ENCODE measurements at regions not wholly inside any gene's neighbourhood (a gene's known extent, or its start where the extent isn't known, plus 50 kb on each side); places are given as distances from the start of the nearest gene placed in this dataset.

DNA sequence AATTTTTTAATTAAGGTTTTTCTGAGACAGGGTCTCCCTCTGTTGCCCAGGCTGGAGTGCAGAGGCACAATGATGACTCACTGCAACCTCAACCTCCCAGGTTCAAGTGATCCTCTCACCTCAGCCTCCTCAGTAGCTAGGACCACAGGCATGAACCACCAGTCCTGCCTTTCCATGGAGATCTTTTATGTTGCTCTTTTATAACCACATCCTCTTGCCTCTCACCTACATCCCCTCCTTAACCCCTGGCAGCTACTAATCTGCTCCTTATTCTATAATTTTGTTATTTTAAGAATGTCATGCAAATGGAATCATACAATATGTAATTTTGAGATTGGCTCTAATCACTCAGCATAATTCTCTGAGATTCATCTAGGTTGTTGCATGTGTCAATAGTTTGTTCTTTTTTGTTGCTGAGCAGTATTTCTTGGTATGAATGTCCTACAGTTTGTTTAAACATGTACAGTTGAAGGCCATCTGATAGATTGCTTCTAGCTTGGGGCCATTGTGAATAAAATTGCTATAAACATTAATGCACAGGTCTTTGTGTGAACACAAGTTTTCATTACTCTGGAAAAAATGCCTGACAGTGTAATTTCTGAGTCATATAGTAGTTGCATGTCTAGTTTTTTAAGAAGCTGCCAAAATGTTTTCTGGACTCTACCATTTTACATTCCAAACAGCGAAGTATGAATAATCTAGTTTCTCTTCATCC, 249.2 kb upstream of the AMIGO2 start:
- 83% methylated on average over 1 of the region's 1 CpG; no CpG with 5 or more reads in 1 of the 2 experiments for WGBS, 2 experiments (ENCODE audit: insufficient coverage in 2 of 2)

GRCh38 chr12:47326190-47326589, 246.4 kb upstream of the AMIGO2 start:
- H3K4me3 ChIP-seq (ENCODE audit: extremely low read depth, insufficient read depth, low read length, poor library complexity, severe bottlenecking) = no peak overlapping the region
- H3K36me3 ChIP-seq (ENCODE audit: control insufficient read depth, insufficient read depth, low read length) = no peaks in the 10 kb centered on the region
- H3K4me1 ChIP-seq (ENCODE audit: control insufficient read depth, insufficient read depth, low read length, poor library complexity, severe bottlenecking) = no peaks in the 10 kb centered on the region
- H3K9me3 ChIP-seq (ENCODE audit: control insufficient read depth, low read length) = no peaks in the 10 kb centered on the region
- no peak overlapping the region for H3K27ac ChIP-seq (ENCODE audit: low read depth, low read length, severe bottlenecking)
- WGBS, 2 experiments (ENCODE audit: insufficient coverage in 2 of 2) = 77 to 83% methylated on average over 3 of the region's 5 CpGs

More for the DNA sequence above, 249.2 kb upstream of the AMIGO2 start:
- no peaks in the 10 kb centered on the region for H3K9me3 ChIP-seq (ENCODE audit: control insufficient read depth, low read length)
- no peak overlapping the region for H3K27ac ChIP-seq (ENCODE audit: low read depth, low read length, severe bottlenecking)
- H3K36me3 ChIP-seq (ENCODE audit: control insufficient read depth, insufficient read depth, low read length) = no peaks in the 10 kb centered on the region
- H3K4me1 ChIP-seq (ENCODE audit: control insufficient read depth, insufficient read depth, low read length, poor library complexity, severe bottlenecking) = no peaks in the 10 kb centered on the region
- no peak overlapping the region for H3K4me3 ChIP-seq (ENCODE audit: extremely low read depth, insufficient read depth, low read length, poor library complexity, severe bottlenecking)

DNA sequence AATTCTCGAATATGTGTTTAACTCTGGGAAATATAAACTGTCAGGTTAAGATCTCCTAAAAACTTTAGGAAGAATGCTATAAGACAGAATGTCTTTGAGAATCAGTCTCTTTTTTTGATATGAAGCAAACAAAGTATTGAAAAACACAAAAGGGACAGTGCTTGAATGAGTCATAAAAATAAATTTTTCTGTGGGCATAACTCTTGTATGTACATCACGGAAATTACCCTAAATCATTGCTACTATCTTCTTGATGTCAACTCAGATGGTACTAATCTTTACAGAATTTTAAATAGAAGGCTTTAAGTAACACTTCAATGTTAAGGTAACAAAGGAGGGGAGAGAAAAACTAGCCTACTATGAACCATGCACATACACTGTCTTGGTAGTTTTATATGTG, 244.0 kb upstream of the AMIGO2 start:
- Histone ChIP-seq H3K4me3 (ENCODE audit: extremely low read depth, insufficient read depth, low read length, poor library complexity, severe bottlenecking) (no peak overlapping the region), H3K4me1 (ENCODE audit: control insufficient read depth, insufficient read depth, low read length, poor library complexity, severe bottlenecking) (no peaks in the 10 kb centered on the region)
- WGBS, 2 experiments (ENCODE audit: insufficient coverage in 2 of 2) = no CpG with 5 or more reads among the region's 2 CpGs

DNA sequence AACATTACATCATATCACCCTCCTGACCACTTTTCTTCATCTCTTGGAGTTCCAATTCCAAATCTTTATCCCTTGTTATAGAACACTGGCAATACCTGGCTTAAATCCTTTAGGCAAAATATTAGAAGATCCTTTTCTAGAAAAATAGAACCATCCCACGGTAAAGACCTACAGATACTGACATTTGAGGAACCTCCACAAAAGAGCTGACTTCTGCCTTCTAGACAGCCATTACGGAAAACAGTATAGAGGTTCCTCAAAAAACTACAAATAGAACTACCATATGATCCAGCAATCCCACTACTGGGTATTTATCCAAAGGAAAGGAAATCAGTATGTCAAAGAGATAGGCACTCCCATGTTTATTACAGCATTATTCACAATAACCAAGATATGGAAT, 241.7 kb upstream of the AMIGO2 start:
- no peak overlapping the region for H3K27ac ChIP-seq (ENCODE audit: low read depth, low read length, severe bottlenecking)
- no peaks in the 10 kb centered on the region for H3K9me3 ChIP-seq (ENCODE audit: control insufficient read depth, low read length)
- no peak overlapping the region for H3K4me3 ChIP-seq (ENCODE audit: extremely low read depth, insufficient read depth, low read length, poor library complexity, severe bottlenecking)
- 0% methylated on average over 1 of the region's 2 CpGs; no CpG with 5 or more reads in 1 of the 2 experiments for WGBS, 2 experiments (ENCODE audit: insufficient coverage in 2 of 2)
- H3K36me3 ChIP-seq (ENCODE audit: control insufficient read depth, insufficient read depth, low read length) = no peaks in the 10 kb centered on the region
- H3K4me1 ChIP-seq (ENCODE audit: control insufficient read depth, insufficient read depth, low read length, poor library complexity, severe bottlenecking) = no peaks in the 10 kb centered on the region

More for the DNA sequence above, 244.0 kb upstream of the AMIGO2 start:
- H3K9me3 ChIP-seq (ENCODE audit: control insufficient read depth, low read length) = no peaks in the 10 kb centered on the region
- no peak overlapping the region for H3K27ac ChIP-seq (ENCODE audit: low read depth, low read length, severe bottlenecking)
- H3K36me3 ChIP-seq (ENCODE audit: control insufficient read depth, insufficient read depth, low read length) = no peaks in the 10 kb centered on the region

GRCh38 chr12:47319746-47320145, 240.0 kb upstream of the AMIGO2 start:
- no peak overlapping the region for H3K4me3 ChIP-seq (ENCODE audit: extremely low read depth, insufficient read depth, low read length, poor library complexity, severe bottlenecking)
- no peaks in the 10 kb centered on the region for H3K36me3 ChIP-seq (ENCODE audit: control insufficient read depth, insufficient read depth, low read length)
- no peak overlapping the region for H3K27ac ChIP-seq (ENCODE audit: low read depth, low read length, severe bottlenecking)
- H3K4me1 ChIP-seq (ENCODE audit: control insufficient read depth, insufficient read depth, low read length, poor library complexity, severe bottlenecking) = no peaks in the 10 kb centered on the region
- no peaks in the 10 kb centered on the region for H3K9me3 ChIP-seq (ENCODE audit: control insufficient read depth, low read length)
- 94 to 100% methylated on average over 1 of the region's 1 CpG for WGBS, 2 experiments (ENCODE audit: insufficient coverage in 2 of 2)

GRCh38 chr12:47318963-47319362, 239.2 kb upstream of the AMIGO2 start:
- Histone ChIP-seq H3K27ac (ENCODE audit: low read depth, low read length, severe bottlenecking) (no peak overlapping the region), H3K9me3 (ENCODE audit: control insufficient read depth, low read length) (no peaks in the 10 kb centered on the region), H3K4me3 (ENCODE audit: extremely low read depth, insufficient read depth, low read length, poor library complexity, severe bottlenecking) (no peak overlapping the region), H3K4me1 (ENCODE audit: control insufficient read depth, insufficient read depth, low read length, poor library complexity, severe bottlenecking) (no peaks in the 10 kb centered on the region), H3K36me3 (ENCODE audit: control insufficient read depth, insufficient read depth, low read length) (no peaks in the 10 kb centered on the region)
- WGBS, 2 experiments (ENCODE audit: insufficient coverage in 2 of 2) = 94 to 100% methylated on average over 1 to 2 of the region's 4 CpGs

DNA sequence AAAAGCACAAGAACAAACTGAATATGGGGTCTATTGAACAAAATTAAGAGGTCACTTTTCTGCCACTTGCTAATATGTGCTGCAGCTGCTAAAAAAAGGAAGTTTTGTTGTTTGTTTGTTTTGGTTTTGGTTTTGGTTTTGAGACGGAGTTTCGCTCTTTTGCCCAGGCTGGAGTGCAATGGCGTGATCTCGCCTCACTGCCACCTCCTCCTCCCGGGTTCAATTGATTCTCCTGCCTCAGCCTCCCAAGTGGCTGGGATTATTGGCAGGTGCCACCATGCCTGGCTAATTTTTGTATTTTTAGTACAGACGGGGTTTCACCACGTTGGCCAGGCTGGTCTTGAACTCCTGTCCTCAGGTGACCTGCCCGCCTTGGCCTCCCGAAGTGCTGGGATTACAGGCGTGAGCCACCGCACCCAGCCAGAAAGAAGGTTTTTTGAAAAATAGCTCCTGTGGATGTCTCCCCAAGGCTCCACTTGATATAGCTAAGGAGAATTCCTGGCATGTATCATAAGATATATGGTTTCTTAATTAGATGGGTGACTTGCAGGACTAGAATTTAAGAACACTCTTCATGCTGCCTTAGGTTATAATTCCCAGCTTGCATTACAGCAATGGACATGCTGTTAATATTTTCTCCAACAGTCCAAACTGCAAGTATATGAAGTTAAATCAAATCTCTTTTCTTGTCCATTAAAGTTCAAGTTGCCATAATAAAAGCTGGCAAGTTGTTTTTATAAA, 237.6 kb upstream of the AMIGO2 start:
- no peak overlapping the region for H3K4me3 ChIP-seq (ENCODE audit: extremely low read depth, insufficient read depth, low read length, poor library complexity, severe bottlenecking)
- H3K4me1 ChIP-seq (ENCODE audit: control insufficient read depth, insufficient read depth, low read length, poor library complexity, severe bottlenecking) = no peaks in the 10 kb centered on the region
- H3K9me3 ChIP-seq (ENCODE audit: control insufficient read depth, low read length) = no peaks in the 10 kb centered on the region
- H3K36me3 ChIP-seq (ENCODE audit: control insufficient read depth, insufficient read depth, low read length) = no peaks in the 10 kb centered on the region
- WGBS, 2 experiments (ENCODE audit: insufficient coverage in 2 of 2) = 84 to 92% methylated on average over 8 to 9 of the region's 11 CpGs
- H3K27ac ChIP-seq (ENCODE audit: low read depth, low read length, severe bottlenecking) = no peak overlapping the region

DNA sequence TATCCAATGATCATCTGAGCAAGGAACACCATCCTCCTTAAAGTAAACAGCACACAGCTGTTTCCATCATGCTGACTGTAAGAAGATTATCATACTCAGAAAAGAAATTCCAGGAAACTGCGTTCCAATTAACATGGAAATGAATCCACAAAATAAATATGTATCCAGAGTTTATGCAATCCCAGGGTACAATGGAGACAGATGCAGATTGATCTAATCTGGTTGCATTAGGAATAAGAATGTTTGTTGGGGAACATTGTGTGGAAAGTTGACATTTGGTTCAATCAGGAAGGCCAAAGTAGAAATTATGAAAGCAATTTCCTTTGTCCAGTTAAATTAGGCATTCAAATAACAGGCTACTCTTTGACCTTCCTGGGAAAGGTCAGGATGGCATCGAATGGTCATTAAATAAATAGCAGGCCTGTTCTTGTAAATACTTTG, 236.9 kb upstream of the AMIGO2 start:
- Histone ChIP-seq H3K4me1 (ENCODE audit: control insufficient read depth, insufficient read depth, low read length, poor library complexity, severe bottlenecking) (no peaks in the 10 kb centered on the region), H3K9me3 (ENCODE audit: control insufficient read depth, low read length) (no peaks in the 10 kb centered on the region)
- WGBS, 2 experiments (ENCODE audit: insufficient coverage in 2 of 2) = no CpG with 5 or more reads among the region's 2 CpGs

DNA sequence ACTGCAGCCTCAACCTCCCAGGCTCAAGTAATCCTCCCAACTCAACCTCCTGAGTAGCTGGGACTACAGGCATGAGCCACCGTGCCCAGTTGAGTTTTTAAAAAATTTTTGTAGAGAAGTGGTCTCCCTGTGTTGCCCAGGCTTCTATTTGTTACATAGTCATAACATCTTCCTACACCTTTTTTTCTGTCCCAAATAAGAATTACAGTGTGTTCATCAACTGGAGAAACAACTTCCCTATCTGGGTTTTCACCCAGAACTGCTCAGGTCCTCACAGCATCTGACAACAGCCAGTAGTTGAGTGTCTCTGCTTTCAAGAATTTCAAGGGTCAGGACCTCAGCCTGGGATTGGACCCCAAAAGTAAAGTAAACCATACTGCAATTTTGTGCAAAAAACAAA, 235.2 kb upstream of the AMIGO2 start:
- no peaks in the 10 kb centered on the region for H3K36me3 ChIP-seq (ENCODE audit: control insufficient read depth, insufficient read depth, low read length)
- no CpG with 5 or more reads among the region's 1 CpG for WGBS, 2 experiments (ENCODE audit: insufficient coverage in 2 of 2)
- H3K9me3 ChIP-seq (ENCODE audit: control insufficient read depth, low read length) = no peaks in the 10 kb centered on the region
- no peak overlapping the region for H3K4me3 ChIP-seq (ENCODE audit: extremely low read depth, insufficient read depth, low read length, poor library complexity, severe bottlenecking)
- no peaks in the 10 kb centered on the region for H3K4me1 ChIP-seq (ENCODE audit: control insufficient read depth, insufficient read depth, low read length, poor library complexity, severe bottlenecking)
- no peak overlapping the region for H3K27ac ChIP-seq (ENCODE audit: low read depth, low read length, severe bottlenecking)

More for the DNA sequence above, 236.9 kb upstream of the AMIGO2 start:
- Histone ChIP-seq H3K36me3 (ENCODE audit: control insufficient read depth, insufficient read depth, low read length) (no peaks in the 10 kb centered on the region), H3K27ac (ENCODE audit: low read depth, low read length, severe bottlenecking) (no peak overlapping the region), H3K4me3 (ENCODE audit: extremely low read depth, insufficient read depth, low read length, poor library complexity, severe bottlenecking) (no peak overlapping the region)

- H3K27ac ChIP-seq (ENCODE audit: low read depth, low read length, severe bottlenecking) = no peak overlapping the region
These were observed 233.2 kb upstream of the AMIGO2 start for GRCh38 chr12:47312808-47313426.

More at GRCh38 chr12:47312808-47313426, 233.2 kb upstream of the AMIGO2 start:
- H3K4me3 ChIP-seq (ENCODE audit: extremely low read depth, insufficient read depth, low read length, poor library complexity, severe bottlenecking) = no peak overlapping the region
- H3K4me1 ChIP-seq (ENCODE audit: control insufficient read depth, insufficient read depth, low read length, poor library complexity, severe bottlenecking) = no peaks in the 10 kb centered on the region
- no peaks in the 10 kb centered on the region for H3K9me3 ChIP-seq (ENCODE audit: control insufficient read depth, low read length)
- 100% methylated on average over 1 of the region's 3 CpGs; no CpG with 5 or more reads in 1 of the 2 experiments for WGBS, 2 experiments (ENCODE audit: insufficient coverage in 2 of 2)
- no peaks in the 10 kb centered on the region for H3K36me3 ChIP-seq (ENCODE audit: control insufficient read depth, insufficient read depth, low read length)
